PC-3 (cell line): ENCODE measurements at regions not wholly inside any gene's neighbourhood (a gene's known extent, or its start where the extent isn't known, plus 50 kb on each side); places are given as distances from the start of the nearest gene placed in this dataset.

Experiments used
- ATAC-seq: fragments of 200-7000 bp; cut with Tn5 transposase; 2 replicates; pipeline ENCODE4 v1.9.1; 2020; ENCODE audit warnings: mild to moderate bottlenecking, moderate library complexity
- BruUV-seq: library from RNA; stranded (reverse); fragments of 400-500 nt; replicated peaks from 2 replicates; lab custom pipeline; 2021; lab: Mats Ljungman, UMichigan
- CTCF ChIA-PET: fragments of 300-600 bp; sonication (Branson Sonifier 250); formaldehyde crosslinking; loops from one replicate; lab custom pipeline; 2022; ENCODE audit warnings: antibody characterized with exemption; lab: Charles Lee
- POLR2A ChIA-PET: fragments of 300-600 bp; sonication (Branson Sonifier 250); formaldehyde crosslinking; loops from one replicate; lab custom pipeline; 2022; ENCODE audit warnings: antibody characterized with exemption; ENCODE audit not compliant: unreplicated experiment; lab: Charles Lee
- DNase-seq: peaks from one replicate; pipeline ENCODE4 v3.0.0-alpha.2; 2015
- H2AFZ ChIP-seq: fragments of 300-600 bp; sonication (generic); 2 replicates; pipeline ENCODE4 v1.6.0; 2016; ENCODE audit warnings: antibody characterized with exemption, low read length
- H3F3A ChIP-seq: fragments of 300-600 bp; sonication (generic); one replicate; pipeline ENCODE4 v1.6.0; 2017; ENCODE audit warnings: antibody characterized with exemption, low read length, control low read depth, mild to moderate bottlenecking; ENCODE audit not compliant: unreplicated experiment
- H3K27ac ChIP-seq: fragments of 300-600 bp; sonication (generic); 2 replicates; pipeline ENCODE4 v1.5.1; 2016; ENCODE audit warnings: mild to moderate bottlenecking, low read length
- H3K27me3 ChIP-seq: fragments of 300-600 bp; sonication (generic); 2 replicates; pipeline ENCODE4 v1.6.1; 2016; ENCODE audit warnings: low read length, mixed read lengths
- H3K36me3 ChIP-seq: fragments of 300-600 bp; sonication (generic); 2 replicates; pipeline ENCODE4 v1.6.1; 2016; ENCODE audit warnings: low read depth, mixed run types, low read length, mixed read lengths
- H3K4me1 ChIP-seq: fragments of 300-600 bp; sonication (generic); 2 replicates; pipeline ENCODE4 v1.5.1; 2016; ENCODE audit warnings: low read length; ENCODE audit not compliant: insufficient read depth
- H3K4me2 ChIP-seq: fragments of 300-600 bp; sonication (generic); 2 replicates; pipeline ENCODE4 v1.6.0; 2016; ENCODE audit warnings: low read length
- H3K4me3 ChIP-seq: fragments of 300-600 bp; sonication (generic); 2 replicates; pipeline ENCODE4 v1.5.1; 2016; ENCODE audit warnings: mild to moderate bottlenecking, low read length, mixed read lengths
- H3K79me2 ChIP-seq: fragments of 300-600 bp; sonication (generic); 2 replicates; pipeline ENCODE4 v1.6.1; 2017; ENCODE audit warnings: low read length, mixed read lengths
- H3K9ac ChIP-seq: fragments of 300-600 bp; sonication (generic); 2 replicates; pipeline ENCODE4 v1.6.0; 2016; ENCODE audit warnings: mild to moderate bottlenecking, low read length
- H3K9me2 ChIP-seq: fragments of 300-600 bp; sonication (generic); replicated peaks from 2 replicates; pipeline ENCODE4 v1.6.1; 2016; ENCODE audit warnings: mixed run types, low read length, mixed read lengths
- H3K9me3 ChIP-seq: fragments of 300-600 bp; sonication (generic); 2 replicates; pipeline ENCODE4 v1.6.1; 2016; ENCODE audit warnings: low read length, mixed read lengths
- H4K20me1 ChIP-seq: fragments of 300-600 bp; sonication (generic); 2 replicates; pipeline ENCODE4 v1.6.1; 2016; ENCODE audit warnings: low read length, mixed read lengths
- CTCF ChIP-seq: fragments of 300-600 bp; sonication (generic); conservative IDR thresholded peaks from 2 replicates; pipeline ENCODE4 v1.5.1; 2017; ENCODE audit warnings: antibody characterized with exemption, low read depth, mild to moderate bottlenecking, low read length
- EZH2 ChIP-seq: fragments of 300-600 bp; sonication (generic); IDR thresholded peaks from one replicate; pipeline ENCODE4 v1.6.1; 2017; ENCODE audit warnings: antibody characterized with exemption, mild to moderate bottlenecking, low read length; ENCODE audit not compliant: unreplicated experiment
- EZH2phosphoT487 ChIP-seq: fragments of 300-600 bp; sonication (generic); IDR thresholded peaks from 2 replicates; pipeline ENCODE4 v1.6.1; 2018; ENCODE audit warnings: mild to moderate bottlenecking, antibody characterized with exemption, low read length, borderline replicate concordance
- intact Hi-C: fragments of 100-400 bp; cut with micrococcal nuclease; formaldehyde crosslinking; loops from 2 replicates; pipeline ENCODE4 v1.9.0; 2023

- no peaks in the 10 kb centered on the region for H3F3A ChIP-seq
- no peaks in the 10 kb centered on the region for H3K9me2 ChIP-seq
- H3K9me3 ChIP-seq, result no peaks in the 10 kb centered on the region
- H3K4me2 ChIP-seq, result no peak overlapping the region
- ChIA-PET CTCF (no interaction called here), POLR2A (no interaction called here)
- no peak overlapping the region for H3K4me3 ChIP-seq
- H3K9ac ChIP-seq, result no peak overlapping the region
- H3K4me1 ChIP-seq, result no peaks in the 10 kb centered on the region
- TF ChIP-seq CTCF, result no peak
- no peak for TF ChIP-seq EZH2
- TF ChIP-seq EZH2phosphoT487, result no peak
- intact Hi-C loops, result no loop called here
- no peak for ATAC-seq
- no TSS peak for BruUV-seq
- H3K27ac ChIP-seq, result no peak overlapping the region
- H3K36me3 ChIP-seq, result no peaks in the 10 kb centered on the region
- H3K27me3 ChIP-seq, result no peaks in the 10 kb centered on the region
- no peak overlapping the region for H2AFZ ChIP-seq
- H4K20me1 ChIP-seq, result no peaks in the 10 kb centered on the region
- no peaks in the 10 kb centered on the region for H3K79me2 ChIP-seq
- no peak for DNase-seq
These were observed 147.7 kb upstream of the VGLL2 start for GRCh38 chr6:117117652-117118051.

- Histone ChIP-seq H3K36me3 (no peaks in the 10 kb centered on the region), H3K27ac (no peak overlapping the region), H3K79me2 (no peaks in the 10 kb centered on the region), H3K9ac (no peak overlapping the region), H3K9me2 (no peaks in the 10 kb centered on the region), H3K4me2 (no peak overlapping the region), H3K9me3 (no peaks in the 10 kb centered on the region), H4K20me1 (no peaks in the 10 kb centered on the region), H3K4me1 (no peaks in the 10 kb centered on the region), H3K4me3 (no peak overlapping the region), H2AFZ (no peak overlapping the region), H3F3A (no peaks in the 10 kb centered on the region), H3K27me3 (no peaks in the 10 kb centered on the region)
- no peak for DNase-seq
- ChIA-PET CTCF (no interaction called here), POLR2A (no interaction called here)
- no peak for ATAC-seq
- intact Hi-C loops, result no loop called here
- TF ChIP-seq EZH2 (no peak), CTCF (no peak), EZH2phosphoT487 (no peak)
- BruUV-seq, result no TSS peak
These were observed 146.9 kb upstream of the VGLL2 start for GRCh38 chr6:117118490-117118889.

GRCh38 chr6:117126213-117126612 lies 139.1 kb upstream of the VGLL2 start:
- H3K27ac ChIP-seq, result no peak overlapping the region
- no peak overlapping the region for H2AFZ ChIP-seq
- no peaks in the 10 kb centered on the region for H3K4me1 ChIP-seq
- no peaks in the 10 kb centered on the region for H3K9me2 ChIP-seq
- H4K20me1 ChIP-seq, result no peaks in the 10 kb centered on the region
- no peak for TF ChIP-seq EZH2phosphoT487
- no peak for TF ChIP-seq EZH2
- H3F3A ChIP-seq, result no peaks in the 10 kb centered on the region
- no peaks in the 10 kb centered on the region for H3K79me2 ChIP-seq
- BruUV-seq, result no TSS peak
- DNase-seq (no peak), ATAC-seq (no peak)
- H3K4me3 ChIP-seq, result no peak overlapping the region
- no peaks in the 10 kb centered on the region for H3K9me3 ChIP-seq
- intact Hi-C loops, result no loop called here
- H3K4me2 ChIP-seq, result no peak overlapping the region
- H3K36me3 ChIP-seq, result no peaks in the 10 kb centered on the region
- H3K9ac ChIP-seq, result no peak overlapping the region
- ChIA-PET POLR2A (no interaction called here), CTCF (no interaction called here)
- H3K27me3 ChIP-seq, result no peaks in the 10 kb centered on the region
